ENCODE measurements at regions not wholly inside any gene's neighbourhood (a gene's known extent, or its start where the extent isn't known, plus 50 kb on each side); places are given as distances from the start of the nearest gene placed in this dataset.

- no peak for TF ChIP-seq CTCF (IDR thresholded peaks at IDR 0.05; ENCODE audit: low read depth, low read length)
- DNase-seq = no peak
- Histone ChIP-seq H3K4me3 (ENCODE audit: low read depth, low read length) (no peak overlapping the region), H3K4me1 (no peaks in the 10 kb centered on the region), H3K36me3 (no peaks in the 10 kb centered on the region), H3K27me3 (no peaks in the 10 kb centered on the region), H3K9me3 (no peaks in the 10 kb centered on the region)
These were observed 357.7 kb downstream of the NPR3 start for GRCh38 chr5:33068786-33069185.

GRCh38 chr5:33072296-33072695 is 361.2 kb downstream of the NPR3 start:
- no peak for DNase-seq
- H3K9me3 ChIP-seq = no peaks in the 10 kb centered on the region
- H3K27me3 ChIP-seq = no peaks in the 10 kb centered on the region
- no peaks in the 10 kb centered on the region for H3K4me1 ChIP-seq
- TF ChIP-seq CTCF (IDR thresholded peaks at IDR 0.05; ENCODE audit: low read depth, low read length) = no peak
- H3K36me3 ChIP-seq = no peaks in the 10 kb centered on the region
- H3K4me3 ChIP-seq (ENCODE audit: low read depth, low read length) = no peak overlapping the region

GRCh38 chr5:33072726-33073125 is 361.6 kb downstream of the NPR3 start:
- Histone ChIP-seq H3K36me3 (no peaks in the 10 kb centered on the region), H3K4me3 (ENCODE audit: low read depth, low read length) (no peak overlapping the region), H3K27me3 (no peaks in the 10 kb centered on the region), H3K9me3 (no peaks in the 10 kb centered on the region), H3K4me1 (no peaks in the 10 kb centered on the region)
- TF ChIP-seq CTCF (IDR thresholded peaks at IDR 0.05; ENCODE audit: low read depth, low read length) = no peak
- DNase-seq = no peak

- no peaks in the 10 kb centered on the region for H3K36me3 ChIP-seq
- H3K4me1 ChIP-seq = no peaks in the 10 kb centered on the region
- H3K27me3 ChIP-seq = no peaks in the 10 kb centered on the region
- no peak overlapping the region for H3K4me3 ChIP-seq (ENCODE audit: low read depth, low read length)
- no peaks in the 10 kb centered on the region for H3K9me3 ChIP-seq
- no peak for DNase-seq
- TF ChIP-seq CTCF (IDR thresholded peaks at IDR 0.05; ENCODE audit: low read depth, low read length) = no peak
These were observed 362.8 kb downstream of the NPR3 start for GRCh38 chr5:33073881-33074327.

GRCh38 chr5:33074548-33074947 is 363.4 kb downstream of the NPR3 start:
- H3K36me3 ChIP-seq = no peaks in the 10 kb centered on the region
- no peak overlapping the region for H3K4me3 ChIP-seq (ENCODE audit: low read depth, low read length)
- no peak for DNase-seq
- TF ChIP-seq CTCF (IDR thresholded peaks at IDR 0.05; ENCODE audit: low read depth, low read length) = no peak
- H3K9me3 ChIP-seq = no peaks in the 10 kb centered on the region
- no peaks in the 10 kb centered on the region for H3K4me1 ChIP-seq
- no peaks in the 10 kb centered on the region for H3K27me3 ChIP-seq

- H3K4me3 ChIP-seq (ENCODE audit: low read depth, low read length) = no peak overlapping the region
- no peaks in the 10 kb centered on the region for H3K9me3 ChIP-seq
- H3K36me3 ChIP-seq = no peaks in the 10 kb centered on the region
- no peaks in the 10 kb centered on the region for H3K27me3 ChIP-seq
- DNase-seq = no peak
- no peaks in the 10 kb centered on the region for H3K4me1 ChIP-seq
- TF ChIP-seq CTCF (IDR thresholded peaks at IDR 0.05; ENCODE audit: low read depth, low read length) = no peak
These were observed 364.6 kb downstream of the NPR3 start for GRCh38 chr5:33075731-33076130.
